GM18868 (cell line): ENCODE measurements at regions not wholly inside any gene's neighbourhood (a gene's known extent, or its start where the extent isn't known, plus 50 kb on each side); places are given as distances from the start of the nearest gene placed in this dataset.
"Not testable (repeated sequence)": the region's sequence is repeated elsewhere in the genome, so short reads cannot be mapped to it uniquely, and the experiment has no call there.

Experiments used
- ATAC-seq: cut with Tn5 transposase; IDR thresholded peaks from one replicate; pipeline ENCODE4 v1.9.1; 2021; ENCODE audit warnings: mild to moderate bottlenecking, moderate library complexity; ENCODE audit not compliant: unreplicated experiment

DNA sequence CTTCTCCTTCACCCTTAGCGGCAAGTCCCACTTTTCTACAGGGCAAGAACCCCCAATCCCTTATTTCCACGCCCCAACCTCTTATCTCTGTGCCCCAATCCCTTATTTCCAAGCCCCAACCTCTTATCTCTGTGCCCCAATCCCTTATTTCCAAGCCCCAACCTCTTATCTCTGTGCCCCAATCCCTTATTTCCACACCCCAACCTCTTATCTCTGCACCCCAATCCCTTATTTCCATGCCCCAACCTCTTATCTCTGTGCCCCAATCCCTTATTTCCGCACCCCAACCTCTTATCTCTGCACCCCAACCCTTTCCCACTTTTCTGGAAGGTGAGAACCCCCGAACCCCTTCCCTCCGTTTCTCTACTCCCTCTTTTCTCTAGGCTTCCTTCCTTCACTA is 116.1 kb upstream of the GJE1 start:
- not testable (repeated sequence) for ATAC-seq

DNA sequence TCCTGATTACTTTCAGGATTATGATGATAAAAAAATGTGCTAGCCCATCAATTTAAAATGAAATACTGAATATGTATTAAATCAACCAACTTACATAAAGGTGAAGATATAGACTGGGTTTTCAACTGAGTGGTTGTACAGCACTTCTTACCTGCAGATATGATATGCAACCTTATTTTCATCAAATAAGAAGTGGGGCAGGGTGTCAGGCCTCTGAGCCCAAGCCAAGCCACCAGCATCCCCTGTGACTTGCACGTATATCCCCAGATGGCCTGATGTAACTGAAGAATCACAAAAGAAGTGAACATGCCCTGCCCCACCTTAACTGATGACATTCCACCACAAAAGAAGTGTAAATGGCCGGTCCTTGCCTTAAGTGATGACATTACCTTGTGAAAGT is 117.3 kb upstream of the GJE1 start:
- not testable (repeated sequence) for ATAC-seq

DNA sequence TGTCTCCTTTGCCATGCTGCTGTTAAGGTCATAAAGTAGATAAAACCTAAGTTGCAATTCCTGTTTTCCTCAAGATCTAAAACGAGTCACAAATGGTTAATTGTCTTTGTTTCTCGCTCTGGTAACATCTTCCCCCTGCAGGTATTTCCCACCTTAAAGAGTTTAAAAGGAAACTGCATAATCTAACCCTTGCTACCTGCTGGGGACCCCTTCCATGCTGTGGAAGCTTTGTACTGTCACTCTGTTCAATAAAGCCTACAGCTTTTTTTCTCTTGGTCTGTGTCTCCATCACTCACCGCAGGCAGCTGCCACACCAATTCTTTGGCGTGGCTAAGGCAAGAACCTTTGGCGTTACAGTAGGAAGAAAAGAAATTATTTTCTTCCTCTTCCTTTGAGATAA is 117.7 kb upstream of the GJE1 start:
- no peak for ATAC-seq

DNA sequence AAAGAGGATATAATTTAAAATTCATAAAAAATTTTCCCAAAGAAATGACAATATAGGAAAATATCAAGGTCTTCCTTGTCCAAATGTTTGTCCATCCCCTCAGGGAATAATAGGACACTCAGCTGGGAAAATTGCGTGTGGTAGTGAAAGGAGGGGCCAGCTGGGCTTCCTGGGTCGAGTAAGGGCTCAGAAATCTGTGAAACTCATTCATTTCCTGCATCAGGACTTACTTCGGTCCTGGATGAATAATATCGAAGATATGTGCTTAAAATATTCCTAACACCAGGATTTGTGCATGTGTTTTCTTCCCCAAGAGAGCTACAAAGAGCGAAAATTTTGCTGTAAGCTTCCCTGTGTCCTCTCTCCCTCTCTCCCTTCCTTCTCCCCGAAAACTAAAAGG is 118.2 kb upstream of the GJE1 start:
- no peak for ATAC-seq

DNA sequence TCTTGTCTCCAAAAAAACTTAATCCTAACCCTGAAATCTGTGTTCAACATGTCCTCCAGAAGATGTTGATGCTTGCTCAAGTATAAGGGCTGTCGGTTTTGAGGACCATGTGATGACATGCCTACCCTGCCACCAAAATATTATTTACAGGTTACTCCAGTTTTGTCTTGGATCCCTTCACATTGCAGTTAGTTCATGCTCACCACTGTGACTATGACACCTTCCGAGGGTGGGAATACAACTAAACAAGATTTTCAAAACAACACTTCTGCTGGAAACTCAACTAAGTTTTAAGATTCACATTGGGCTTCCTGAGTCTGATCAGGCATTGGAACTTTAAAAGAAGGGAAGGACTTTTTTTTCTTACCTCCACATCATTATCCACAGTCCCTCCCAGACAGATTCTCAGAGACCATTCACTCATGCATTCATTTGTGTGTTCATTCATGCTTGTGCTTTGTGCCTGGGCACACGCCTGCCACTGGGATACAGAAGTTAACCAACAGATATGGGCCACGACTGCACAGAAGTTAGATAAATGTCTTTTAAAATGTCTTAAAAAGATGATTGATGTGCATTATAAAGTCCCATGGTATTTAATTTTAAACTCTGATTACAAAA is 118.7 kb upstream of the GJE1 start:
- ATAC-seq: no peak

DNA sequence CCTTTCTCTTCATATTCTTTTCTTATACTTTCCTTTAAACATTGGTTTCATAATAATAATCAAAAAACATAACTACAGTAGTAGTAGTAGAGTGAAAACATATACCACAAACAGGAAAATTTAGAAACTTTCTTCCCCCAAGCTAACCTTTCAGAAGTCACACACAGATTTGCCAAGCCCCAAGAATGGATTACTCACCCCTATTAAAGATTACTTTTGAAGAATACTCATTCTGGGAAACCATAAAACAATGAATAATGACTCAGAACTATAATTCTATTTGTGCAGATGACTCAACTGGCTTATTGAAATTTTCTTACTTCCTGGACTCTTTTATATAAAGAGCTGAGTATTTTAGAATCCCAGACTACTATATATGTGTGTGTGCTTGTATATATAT is 119.4 kb upstream of the GJE1 start:
- ATAC-seq: peak; percentile 92

DNA sequence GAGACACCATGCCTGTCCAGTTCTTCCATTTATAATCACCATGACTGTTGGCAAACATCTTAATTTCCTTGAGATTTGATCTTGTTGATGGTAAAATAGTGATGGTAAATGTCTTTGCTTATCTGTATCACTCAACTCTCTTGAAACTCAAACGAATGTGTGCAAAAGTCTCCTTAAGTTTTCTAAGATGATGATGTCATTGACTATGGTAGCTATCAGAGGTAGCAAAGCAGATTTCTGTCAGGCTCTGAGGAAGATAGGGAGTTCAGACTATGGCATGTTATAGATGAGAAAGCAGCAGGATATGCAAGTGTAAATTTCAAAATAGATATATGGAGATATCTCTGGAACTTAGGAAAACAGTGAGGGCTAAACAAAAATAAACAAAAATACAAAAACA is 121.0 kb upstream of the GJE1 start:
- no peak for ATAC-seq

DNA sequence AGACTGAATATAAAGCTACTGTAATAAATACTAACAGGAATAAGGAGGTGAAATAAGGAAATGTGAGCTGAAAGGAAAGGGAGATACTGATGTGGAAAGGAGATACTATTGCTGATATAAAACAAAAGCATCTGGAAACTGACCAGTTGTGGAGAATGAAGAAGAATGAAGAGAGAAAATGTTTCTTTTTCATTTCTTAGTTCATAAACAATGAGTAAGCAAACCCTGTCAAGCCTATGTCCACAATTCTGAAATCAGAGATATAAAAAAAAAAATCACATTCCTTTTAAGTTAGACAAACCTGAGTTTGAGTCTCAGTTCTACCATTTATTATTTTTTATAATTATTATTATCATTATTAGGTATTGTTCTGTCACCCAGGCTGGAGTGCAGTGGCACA is 121.6 kb upstream of the GJE1 start:
- ATAC-seq: no peak

DNA sequence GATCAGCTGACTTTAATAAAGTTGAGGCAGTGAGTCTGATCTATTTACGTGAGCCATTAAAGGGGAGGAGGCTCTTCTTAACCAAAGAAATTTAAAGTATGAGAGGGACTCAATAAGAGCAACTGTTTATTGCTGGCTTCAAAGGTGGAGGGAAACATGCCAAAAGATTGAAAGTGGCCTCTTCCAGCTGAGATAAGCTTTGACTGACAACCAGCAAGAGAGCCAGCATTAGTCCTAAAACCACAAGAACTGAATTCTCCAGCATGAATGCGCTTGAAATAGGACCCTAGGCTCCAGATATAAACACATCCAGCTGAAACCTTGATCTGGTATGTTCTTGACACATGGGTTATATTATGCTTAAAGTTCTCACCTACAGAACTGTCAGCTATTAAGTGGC is 123.1 kb upstream of the GJE1 start:
- no peak for ATAC-seq

DNA sequence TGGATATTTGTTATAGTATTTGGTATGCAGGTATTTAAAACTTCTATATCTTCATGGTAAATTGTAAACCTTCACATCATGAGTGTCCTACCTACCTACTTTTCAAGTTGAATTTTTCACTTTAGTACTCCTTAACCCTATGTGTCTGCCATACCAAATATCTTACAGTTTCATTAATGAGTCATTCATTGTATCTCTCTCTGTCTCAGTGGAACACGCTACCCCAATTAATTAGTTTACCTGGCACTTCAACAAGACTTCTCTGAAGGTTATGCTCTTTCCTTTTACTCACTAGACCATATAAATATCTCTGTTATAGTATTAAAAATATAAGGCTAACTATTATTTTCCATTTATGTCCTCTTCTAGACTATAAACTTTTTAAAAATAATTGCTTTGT is 123.9 kb upstream of the GJE1 start:
- no peak for ATAC-seq

DNA sequence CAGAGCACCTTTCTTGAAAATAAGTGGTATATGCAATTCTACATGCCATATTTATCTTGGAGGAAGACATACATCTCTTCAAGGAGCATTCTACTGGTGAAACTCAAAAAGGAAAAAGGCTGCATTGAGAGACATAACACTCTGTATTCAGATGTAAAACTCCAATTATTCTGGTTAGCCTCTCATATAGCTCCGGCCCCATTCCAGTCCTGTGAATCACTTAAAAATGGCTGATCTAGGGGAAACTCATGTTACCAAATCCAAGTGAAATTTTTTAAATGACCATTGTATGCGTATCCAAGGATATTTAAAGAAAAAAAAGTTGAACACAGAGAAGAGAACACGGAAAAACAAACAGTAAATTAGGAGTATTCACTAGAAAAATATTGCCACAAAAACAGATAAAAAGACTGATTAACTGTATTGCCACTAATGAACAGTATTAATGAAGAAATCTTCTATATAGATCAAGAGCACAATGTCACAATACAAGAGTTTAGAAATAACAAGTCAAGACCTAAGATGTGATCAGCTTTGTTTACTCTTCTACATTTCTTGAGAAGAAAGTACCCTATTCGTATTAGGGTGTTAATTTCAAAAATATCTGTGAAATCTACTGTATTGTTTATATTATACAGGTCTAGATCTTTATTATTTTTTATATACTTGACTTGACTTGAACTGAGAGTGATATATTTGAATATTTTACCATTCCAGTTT is 124.5 kb upstream of the GJE1 start:
- no peak for ATAC-seq

DNA sequence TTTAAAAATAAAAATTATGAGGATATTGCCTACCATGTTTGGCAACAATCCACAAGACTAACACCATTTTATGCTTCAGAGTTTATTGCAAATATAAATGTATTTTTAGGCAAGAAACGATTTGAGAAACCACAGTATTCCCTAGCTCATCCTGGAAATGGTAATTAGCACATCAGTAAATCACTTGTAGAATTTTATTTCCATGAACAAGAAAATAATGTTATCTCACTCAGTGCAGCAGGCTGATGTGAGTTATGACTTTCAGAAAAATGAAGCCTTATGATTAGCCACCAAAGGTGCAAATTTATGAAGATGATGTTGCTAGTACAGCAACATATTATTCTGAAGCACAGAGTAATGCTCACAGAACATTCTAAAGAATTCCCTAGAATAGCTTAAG is 127.7 kb upstream of the GJE1 start:
- no peak for ATAC-seq

DNA sequence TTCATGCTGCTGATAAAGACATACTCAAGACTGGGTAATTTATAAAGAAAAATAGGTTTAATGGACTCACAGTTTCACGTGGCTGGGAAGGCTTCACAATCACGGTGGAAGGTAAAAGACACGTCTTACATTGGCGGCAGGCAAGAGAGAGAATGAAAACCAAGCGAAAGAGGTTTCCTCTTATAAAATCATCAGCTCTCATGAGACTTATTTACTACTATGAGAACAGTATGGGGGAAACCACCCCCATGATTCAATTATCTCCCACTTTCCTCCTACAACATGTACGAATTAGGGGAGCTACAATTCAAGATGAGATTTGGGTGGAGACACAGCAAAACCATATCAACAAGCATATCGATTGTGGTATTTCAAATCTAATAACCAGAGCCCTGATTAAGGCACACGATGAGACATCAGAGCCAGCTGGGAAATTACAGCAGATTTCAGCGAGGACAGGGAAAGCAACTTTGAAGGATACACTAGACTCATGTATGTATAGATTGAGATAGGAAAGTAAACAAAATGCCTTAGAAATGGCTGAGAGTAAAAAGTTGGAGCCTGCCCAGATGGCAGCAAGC is 129.8 kb upstream of the GJE1 start:
- no peak for ATAC-seq

DNA sequence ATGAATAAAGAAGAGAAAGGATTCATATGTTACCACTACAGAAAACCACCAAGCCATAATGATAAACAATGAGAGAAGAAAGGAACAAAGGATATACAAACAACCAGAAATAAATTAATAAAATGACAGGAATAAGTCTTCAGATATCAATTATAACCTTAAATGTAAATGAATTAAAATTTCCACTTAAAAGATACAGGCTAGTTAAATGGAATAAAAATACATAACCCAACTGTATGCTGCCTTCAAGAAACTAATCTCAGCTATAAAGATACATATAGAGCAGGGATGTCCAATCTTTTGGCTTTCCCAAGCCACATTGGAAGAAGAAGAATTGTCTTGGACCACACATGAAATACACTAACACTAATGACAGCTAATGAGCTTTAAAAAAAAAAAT is 135.9 kb upstream of the GJE1 start:
- no peak for ATAC-seq

DNA sequence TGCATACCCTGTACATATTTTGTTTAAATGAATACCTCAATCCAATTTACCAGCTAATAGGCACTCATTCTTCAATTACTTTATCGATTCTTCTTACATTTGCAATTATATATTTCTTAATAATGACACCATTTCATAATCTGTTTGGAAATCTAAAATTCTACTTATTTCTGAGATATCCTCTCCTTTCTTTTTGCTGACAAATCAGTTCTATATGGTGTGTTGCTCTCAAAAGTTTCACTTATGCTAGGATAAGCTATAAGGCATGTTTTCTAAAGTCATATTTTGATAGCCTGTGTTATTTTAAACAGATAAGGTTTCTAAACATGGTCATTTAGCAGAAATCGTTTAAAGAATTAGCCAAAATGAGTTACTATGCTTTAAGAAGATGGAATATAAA is 140.6 kb upstream of the GJE1 start:
- no peak for ATAC-seq

DNA sequence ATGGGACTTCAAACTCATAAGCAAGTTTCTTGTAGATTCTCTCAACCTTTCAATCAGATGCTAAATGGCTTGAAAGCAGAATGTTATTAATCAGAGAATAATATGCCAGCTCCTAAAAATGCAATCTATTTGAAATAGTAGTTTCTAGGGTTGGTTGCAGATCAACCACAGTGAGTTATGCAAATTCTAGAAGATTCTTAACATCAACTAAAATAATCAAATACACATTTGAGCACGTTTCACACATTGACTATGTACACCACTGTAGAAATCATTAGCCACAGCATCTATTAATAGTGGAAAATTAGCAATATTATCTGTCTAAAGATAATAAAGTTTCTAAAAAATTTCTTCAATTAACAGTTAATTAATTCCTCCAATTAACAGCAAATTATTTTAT is 141.9 kb upstream of the GJE1 start:
- no peak for ATAC-seq

DNA sequence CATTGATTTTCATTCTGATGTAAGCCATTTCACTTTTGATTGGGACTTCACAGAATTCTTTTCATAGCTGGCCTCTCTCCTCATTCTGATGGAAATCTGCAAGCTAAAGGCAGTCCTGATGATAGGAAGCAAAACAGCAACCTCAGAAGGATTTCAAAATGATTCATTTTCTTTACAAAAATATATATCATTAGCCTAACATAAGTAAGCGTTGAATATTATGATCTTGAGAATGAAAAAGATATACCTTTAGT is 143.1 kb upstream of the GJE1 start:
- no peak for ATAC-seq

DNA sequence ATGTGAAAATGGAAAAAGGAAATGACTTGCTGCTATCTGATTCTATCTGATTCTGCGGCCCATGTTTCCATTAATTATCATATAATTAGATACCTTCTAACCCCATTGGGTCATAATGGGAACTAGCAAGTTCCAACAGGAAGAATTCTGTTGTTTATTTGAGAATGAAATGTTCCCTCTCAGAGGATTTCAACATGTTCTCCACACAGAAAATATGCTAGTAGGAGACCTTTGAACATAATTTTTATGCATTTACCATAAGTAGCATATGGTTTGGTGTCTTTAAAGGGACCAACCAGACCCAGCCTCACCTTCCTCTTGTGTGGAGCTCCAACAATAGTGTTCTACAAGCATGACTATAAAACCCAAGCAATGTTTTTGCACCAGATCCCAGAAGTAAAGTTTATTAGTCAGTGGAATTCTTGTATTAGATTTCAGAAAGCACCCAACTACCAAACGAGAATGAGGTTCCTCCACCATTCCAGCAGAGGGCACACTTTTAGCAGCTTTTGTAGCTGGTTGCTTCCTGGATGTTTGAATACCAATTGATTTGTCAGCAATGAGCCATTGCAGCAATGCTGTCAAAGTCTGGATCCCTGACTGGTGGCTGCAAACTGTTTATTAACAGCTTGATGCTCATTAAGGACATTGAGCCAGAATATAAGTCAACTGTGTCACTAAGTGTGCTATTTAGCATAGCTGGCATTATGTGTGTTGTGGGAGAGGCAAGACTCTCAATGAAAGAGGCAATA is 143.6 kb upstream of the GJE1 start:
- ATAC-seq: peak; percentile 92

DNA sequence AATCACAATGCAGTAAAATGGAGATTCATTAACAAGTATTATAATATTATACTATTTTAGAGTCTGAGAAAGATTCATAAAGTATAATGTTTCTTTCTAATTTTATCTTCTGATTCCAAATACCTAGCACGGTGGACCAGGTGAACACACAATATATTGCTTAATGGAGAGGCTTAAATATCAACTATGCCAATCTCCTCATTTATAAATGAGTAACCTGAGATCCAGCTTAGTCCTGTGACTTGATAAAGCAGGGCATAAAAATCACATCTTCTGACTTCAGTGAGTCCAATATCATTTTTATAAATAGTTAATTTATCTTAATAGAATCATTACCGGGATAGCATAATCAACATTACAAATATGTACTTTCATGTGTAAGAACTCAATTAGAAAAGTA is 144.4 kb upstream of the GJE1 start:
- no peak for ATAC-seq

DNA sequence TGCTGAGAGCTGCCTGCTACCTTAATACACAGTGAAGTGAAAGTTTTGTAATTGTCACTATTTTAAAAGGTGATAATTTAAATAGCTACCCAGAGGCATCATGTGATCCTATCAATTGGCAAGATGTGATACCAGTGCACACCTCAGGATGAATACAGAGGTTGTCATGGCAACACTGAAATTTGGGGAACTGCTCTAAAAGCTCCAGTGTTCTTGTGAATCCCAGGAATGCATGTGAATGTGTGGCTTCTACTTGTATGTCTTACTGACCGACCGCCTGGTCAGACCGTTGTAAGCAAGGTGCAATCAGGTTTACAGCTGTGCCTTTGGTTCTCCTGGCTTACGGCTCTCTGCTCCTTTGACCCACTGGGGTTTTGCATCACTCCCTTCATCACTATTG is 146.3 kb upstream of the GJE1 start:
- no peak for ATAC-seq

DNA sequence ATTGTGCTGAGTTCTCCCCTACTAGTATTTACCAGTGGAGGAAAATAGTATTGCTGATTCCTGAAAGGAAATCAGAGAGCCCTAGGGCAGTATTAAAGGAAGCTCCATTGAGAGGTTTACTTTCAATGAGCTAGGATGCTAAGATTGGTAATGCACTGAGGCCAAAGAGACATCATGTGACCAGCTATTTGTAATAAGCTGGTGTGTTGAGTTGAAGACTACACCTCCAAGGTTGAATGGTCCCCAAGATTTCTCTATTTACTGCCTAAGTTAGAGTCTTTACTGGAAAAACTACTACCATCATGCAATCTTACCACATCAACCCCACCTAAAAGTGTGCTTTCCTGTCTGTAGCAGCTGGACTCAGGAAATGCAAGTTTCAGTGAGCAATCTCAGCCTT is 151.5 kb upstream of the GJE1 start:
- ATAC-seq: no peak

DNA sequence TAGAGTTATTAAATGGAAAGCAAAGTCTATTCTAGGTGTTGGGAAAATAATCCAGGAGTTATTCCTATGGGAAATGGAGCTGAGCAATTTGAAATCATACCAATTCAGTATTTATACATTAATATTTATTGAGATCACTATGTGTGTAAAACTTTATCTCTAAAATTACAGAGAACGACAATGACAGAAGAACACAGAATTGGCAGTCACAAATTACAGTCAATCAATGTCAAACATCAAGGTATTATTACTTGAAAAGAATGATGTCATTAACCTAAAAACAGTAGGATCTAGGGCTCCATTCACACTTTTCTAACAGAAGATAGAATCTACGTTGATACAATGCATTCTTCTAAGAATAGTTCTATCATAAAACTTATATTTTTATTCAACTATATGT is 154.9 kb upstream of the GJE1 start:
- no peak for ATAC-seq
